IPS DF 4.7 (cell line): ENCODE measurements at regions not wholly inside any gene's neighbourhood (a gene's known extent, or its start where the extent isn't known, plus 50 kb on each side); places are given as distances from the start of the nearest gene placed in this dataset.
"Not testable (repeated sequence)": the region's sequence is repeated elsewhere in the genome, so short reads cannot be mapped to it uniquely, and the experiment has no call there.

ENCODE experiments used
- DNase-seq: peaks from one replicate; pipeline ENCODE4 v3.0.0-alpha.2; 2013; ENCODE audit warnings: low spot score; ENCODE audit errors: extremely low read depth

DNA sequence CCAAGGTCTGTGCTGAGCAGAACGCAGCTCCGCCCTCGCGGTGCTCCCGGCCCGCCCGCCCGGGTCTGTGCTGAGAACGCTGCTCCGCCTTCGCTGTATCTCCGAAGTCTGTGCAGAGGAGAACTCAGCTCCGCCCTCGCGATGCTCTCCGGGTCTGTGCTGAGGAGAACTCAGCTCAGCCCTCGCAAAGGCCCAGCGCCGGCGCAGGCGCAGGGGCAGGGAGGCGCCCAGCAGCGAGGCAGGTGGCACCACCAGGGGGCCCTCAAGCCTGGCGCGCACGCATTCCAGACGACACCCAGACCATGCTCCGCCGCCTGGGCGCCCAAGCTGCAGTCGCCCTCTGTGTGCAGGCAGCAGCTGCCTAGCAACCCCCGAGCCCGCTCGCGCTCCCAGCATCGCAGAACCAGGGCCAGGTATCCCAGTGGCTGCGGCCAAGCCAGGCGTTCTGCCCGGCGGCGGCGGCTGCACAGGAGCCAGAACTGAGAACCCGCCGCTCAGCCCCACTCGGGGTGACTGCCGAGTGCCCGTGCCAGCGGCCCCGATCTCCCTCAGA is 672.1 kb upstream of the DEFB115 start:
- not testable (repeated sequence) for DNase-seq

DNA sequence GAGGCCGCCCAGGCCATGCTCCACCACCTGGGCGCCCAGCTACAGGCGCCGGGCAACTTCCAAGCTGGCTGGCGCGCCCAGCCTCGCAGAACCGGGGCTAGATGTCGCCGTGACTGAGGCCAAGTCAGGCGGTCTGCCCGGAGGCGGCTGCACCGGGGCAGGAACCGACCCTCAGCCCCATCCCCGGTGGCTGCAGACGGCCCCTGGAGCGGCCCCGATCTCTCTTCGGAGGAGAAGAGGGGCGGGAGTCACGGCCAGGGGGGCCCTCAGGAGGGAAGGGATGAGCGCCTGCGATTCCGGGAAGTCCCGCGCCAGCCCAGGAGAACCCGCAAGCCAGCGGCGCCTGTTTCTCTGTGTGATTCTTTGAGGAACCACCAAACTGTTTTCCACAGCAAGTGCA is 671.3 kb upstream of the DEFB115 start:
- not testable (repeated sequence) for DNase-seq

DNA sequence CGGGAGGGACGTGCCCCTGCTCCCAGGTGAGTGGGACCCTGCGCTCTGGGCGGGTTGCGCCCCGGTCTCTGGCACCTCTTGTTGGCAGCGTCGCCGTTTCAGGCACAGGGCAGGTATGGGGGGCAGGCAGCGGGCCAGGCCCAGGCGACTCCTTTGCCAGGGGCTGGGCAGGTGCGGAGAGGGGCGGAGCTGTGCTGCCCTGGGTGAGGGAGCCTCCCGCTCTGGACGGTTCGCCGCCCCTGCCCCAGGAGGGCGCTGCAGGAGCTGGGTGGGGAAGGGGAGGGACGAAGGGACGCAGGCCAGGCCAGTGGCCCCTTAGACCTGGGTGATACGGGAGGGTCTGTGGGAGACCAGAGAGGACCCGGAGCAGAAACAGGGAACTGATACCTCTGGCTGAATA is 663.9 kb upstream of the DEFB115 start:
- no peak for DNase-seq

GRCh38 chr20:30594112-30594511 is 663.4 kb upstream of the DEFB115 start:
- DNase-seq: no peak

DNA sequence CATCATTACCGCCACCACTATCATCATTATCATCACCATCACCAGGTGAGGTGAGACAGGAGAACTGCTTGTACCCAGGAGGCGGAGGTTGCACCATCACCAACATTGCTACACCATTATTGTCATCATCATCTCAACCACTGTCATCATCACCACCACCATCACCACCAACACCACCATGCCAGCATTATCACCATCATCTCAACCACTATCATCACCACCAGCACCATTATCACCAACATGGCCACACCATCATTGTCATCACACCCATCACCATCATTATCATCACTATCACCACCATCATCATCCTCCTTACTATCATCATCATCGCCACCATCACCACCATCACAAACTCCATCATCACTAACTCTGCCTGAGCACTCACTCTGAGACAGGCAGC is 661.8 kb upstream of the DEFB115 start:
- DNase-seq: no peak

DNA sequence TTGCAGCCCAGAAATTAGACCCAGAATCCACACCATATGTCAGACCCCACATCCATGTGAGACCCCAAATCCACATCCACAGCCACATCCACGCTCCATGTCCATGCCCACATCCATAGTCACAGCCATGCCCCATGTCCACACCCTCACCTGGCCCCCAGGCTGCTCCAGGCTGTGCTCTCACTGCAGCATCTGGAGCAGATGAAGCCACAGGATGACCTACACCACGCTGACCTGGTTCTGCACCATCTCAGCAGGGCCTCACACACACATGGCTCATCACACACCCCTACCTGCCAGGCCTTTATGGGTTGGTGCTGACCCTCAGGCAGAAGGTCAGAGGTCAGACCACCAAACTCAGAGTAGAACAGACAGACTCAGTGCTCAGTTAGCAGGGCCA is 660.0 kb upstream of the DEFB115 start:
- DNase-seq: not testable (repeated sequence)

DNA sequence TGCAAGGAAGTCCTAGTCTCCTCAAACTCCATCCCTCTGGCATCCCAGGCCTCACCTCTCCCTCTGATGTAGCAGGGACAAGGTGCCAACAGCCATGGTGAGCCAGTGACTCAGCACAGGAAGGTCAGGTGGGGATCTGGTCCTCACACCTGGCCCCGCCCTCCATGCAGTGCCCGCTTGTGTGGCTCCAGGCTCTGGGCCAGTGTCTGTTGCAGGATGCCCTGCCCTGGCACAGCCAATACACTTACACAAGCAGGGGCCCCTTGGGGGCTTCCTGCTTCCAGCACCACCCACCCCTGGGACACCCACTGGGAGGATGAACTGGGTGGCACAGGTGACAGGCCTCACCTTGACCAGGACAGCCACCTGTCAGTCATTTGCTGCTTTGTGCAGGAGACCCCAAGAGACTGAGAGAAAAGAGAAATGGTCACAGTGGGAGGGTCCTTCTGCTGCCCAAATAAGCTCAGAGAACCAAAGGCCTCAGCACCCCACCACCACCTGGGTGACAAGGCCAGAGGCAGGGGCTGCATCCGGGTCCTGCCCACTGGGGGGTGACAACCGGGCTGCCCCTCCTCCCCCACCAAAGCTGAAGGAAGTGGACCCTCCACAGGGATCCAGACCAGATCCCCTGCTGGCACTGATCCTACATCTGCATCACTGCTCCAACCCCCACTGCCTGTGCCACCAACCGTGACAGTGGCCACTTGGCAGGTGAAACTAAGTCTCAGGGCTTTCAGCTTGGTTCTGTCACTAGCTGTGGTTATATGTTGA is 658.8 kb upstream of the DEFB115 start:
- no peak for DNase-seq

GRCh38 chr20:30599990-30600389 is 657.5 kb upstream of the DEFB115 start:
- DNase-seq: no peak

GRCh38 chr20:30601974-30602373 is 655.5 kb upstream of the DEFB115 start:
- no peak for DNase-seq

DNA sequence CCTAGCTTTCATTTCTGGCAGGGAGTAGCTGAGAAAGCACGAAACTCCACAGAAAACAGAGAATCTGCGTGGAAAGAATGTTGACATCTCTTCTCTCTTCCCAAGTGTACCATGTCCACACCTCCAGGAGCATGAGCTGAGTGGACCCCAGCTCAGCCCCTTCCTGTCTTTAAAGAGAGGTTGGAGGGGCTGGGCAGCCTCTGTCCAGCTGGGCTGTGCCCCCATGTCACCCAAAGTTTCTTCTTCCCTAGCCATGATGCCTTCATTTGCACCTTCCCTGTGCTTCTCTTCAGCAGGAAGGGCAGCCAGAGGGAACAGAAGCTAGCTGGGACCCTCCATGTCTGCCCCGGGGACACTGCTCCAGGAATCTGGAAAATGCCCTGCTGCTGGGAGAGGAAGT is 655.0 kb upstream of the DEFB115 start:
- no peak for DNase-seq

DNA sequence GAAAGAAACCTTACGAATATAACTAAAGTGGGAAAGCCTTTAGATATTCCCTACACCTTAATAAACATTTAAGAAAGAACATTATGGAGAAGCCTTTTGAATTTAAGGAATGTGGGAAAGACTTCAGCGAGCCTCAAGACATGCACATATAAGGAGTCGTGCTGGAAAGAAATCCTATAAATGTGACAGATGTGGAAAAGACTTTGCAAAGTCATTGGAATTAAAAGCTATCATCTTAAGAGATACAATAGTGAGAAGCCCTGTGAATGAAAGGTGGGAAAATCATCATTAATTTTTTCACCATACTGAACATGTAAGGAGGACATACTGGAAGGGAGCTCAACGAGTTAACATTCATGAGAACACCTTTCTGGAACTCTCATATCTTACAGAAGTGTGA is 650.5 kb upstream of the DEFB115 start:
- DNase-seq: no peak

GRCh38 chr20:30610029-30610693 is 647.3 kb upstream of the DEFB115 start:
- no peak for DNase-seq

DNA sequence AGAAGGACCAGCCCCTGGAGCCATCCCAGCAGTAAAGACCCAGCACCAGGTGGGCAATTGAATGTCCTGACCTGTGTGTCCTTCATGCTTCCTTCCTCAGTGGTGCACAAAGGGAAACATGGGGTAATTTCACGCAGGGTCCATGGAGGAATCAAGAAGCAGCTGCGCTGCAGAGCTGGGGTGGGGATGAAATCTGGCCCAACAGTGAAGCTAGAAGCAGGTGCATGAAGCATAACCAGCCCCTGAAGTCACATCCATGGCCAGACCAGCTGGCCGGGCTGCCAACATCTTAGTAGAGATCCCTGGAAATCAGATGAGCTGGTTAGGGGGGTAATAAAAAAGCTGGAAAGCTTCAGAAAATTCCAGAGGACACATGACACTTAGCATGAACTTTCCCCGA is 646.7 kb upstream of the DEFB115 start:
- DNase-seq: no peak

GRCh38 chr20:30611239-30611984 is 646.1 kb upstream of the DEFB115 start:
- no peak for DNase-seq

DNA sequence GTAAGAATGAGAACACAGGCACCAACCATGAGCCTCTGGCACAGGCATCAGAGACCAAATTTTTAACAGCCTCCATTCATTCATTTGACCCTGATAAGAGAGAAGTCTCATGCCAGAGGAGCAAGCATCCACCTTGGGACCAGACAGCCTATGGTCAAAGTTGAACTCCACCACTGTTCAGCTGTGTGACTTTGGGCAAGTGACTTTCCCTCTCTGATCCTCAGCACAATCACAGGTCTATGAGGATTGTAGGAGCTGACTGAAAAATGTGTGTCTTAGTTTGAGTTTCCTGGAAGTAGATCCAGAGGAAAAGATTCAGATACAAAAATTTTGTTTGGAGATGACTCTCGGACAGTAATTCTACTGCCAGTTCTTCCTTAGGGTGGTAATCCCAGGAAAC is 645.1 kb upstream of the DEFB115 start:
- no peak for DNase-seq

DNA sequence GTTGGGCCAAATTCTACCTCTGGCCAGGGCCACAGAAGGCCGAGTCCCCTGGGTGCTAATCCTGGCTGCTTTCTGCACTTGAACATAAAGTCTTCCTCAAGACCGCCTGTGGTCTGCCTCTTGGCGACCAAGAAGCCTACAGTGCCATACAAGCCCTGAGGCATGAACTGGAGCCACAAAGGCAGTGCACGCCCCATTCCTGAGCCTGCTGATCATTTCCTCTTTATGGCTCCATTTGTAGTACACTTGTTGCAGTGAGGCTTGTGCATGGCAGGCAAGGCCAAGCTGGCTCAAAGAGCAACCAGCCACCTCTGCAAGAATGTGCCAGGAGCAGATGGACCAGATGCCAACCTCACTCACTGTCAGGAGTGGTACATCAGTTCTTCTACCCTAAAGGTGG is 636.1 kb upstream of the DEFB115 start:
- DNase-seq: not testable (repeated sequence)

DNA sequence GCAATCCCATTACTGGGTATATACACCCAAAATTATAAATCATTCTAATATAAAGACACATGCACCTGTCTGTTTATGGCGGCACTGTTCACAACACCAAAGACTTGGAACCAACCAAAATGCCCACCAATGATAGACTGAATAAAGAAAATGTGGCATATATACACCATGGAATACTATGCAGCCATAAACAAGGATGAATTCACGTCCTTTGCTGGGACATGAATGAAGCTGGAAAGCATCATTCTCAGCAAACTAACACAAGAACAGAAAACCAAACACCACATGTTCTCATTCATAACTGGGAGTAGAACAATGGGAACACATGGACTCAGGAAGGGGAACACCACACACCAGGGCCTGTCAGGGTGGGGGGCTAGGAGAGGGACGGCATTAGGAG is 633.2 kb upstream of the DEFB115 start:
- DNase-seq: not testable (repeated sequence)

- not testable (repeated sequence) for DNase-seq
Observed at GRCh38 chr20:30629376-30629775, 628.1 kb upstream of the DEFB115 start.

- DNase-seq: no peak
Observed at GRCh38 chr20:30630761-30631160, 626.7 kb upstream of the DEFB115 start.

GRCh38 chr20:30631261-30631789 is 626.1 kb upstream of the DEFB115 start:
- not testable (repeated sequence) for DNase-seq

DNA sequence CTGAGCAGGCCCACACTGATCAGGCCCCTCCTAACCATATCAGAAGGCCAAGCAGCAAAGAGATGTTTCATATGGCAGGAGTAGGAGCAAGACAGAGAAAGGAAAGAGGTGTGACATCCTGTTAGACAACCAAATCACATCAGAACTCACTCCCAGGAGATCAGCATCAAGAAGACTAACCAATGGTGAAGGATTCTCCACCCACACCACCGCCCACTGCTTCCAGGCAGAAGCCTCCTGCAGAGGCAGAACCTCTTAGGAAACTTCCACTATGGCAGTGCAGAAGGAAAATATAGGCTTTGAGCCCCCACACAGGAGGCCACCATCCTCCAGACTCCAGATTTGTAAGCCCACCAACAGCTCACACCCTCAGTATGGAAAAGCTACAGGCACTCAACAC is 624.7 kb upstream of the DEFB115 start:
- not testable (repeated sequence) for DNase-seq

DNA sequence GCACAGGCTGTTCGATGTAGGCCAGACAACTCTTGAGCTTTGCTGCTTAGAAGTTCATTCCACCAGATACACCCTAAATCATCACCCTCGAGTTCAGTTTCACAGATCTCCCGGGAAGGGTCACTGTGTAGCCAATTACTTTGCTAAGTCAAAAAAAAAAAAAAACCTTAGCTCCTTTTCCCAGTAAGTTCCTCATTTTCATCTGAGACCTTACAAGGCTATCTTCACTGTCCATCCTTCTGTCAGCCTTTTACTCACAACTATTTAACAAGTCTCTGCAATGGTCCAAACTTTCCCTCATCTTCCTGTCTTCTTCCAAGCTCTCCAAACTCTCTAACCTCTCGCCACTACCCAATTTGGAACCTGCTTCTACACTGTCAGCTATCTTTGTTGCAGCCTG is 615.9 kb upstream of the DEFB115 start:
- DNase-seq: not testable (repeated sequence)
